HG02798 (cell line): ENCODE measurements at regions not wholly inside any gene's neighbourhood (a gene's known extent, or its start where the extent isn't known, plus 50 kb on each side); places are given as distances from the start of the nearest gene placed in this dataset.

ENCODE experiments used
- ATAC-seq: cut with Tn5 transposase; IDR thresholded peaks from one replicate; pipeline ENCODE4 v1.9.1; 2021; ENCODE audit warnings: mild to moderate bottlenecking; ENCODE audit not compliant: unreplicated experiment, poor library complexity

DNA sequence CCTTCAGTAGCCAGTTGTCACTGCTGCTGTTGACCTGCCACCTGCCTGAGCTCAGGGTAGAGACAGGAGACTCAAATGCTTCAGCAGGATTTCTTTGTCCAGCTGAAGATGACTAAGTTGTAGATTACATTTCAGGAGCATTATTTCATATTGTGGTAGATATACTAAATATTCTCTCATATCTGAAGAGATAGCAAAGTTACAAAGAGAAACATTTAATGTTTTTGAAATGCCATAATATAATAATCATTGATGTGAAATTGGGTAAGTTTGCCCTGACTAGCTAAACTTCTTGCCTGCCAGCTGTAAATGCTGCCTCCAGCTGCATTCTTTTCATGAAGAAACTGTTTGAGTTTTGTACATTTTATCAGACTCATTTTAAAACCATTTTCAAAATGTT, 247.6 kb upstream of the CNKSR2 start:
- ATAC-seq, result no peak

DNA sequence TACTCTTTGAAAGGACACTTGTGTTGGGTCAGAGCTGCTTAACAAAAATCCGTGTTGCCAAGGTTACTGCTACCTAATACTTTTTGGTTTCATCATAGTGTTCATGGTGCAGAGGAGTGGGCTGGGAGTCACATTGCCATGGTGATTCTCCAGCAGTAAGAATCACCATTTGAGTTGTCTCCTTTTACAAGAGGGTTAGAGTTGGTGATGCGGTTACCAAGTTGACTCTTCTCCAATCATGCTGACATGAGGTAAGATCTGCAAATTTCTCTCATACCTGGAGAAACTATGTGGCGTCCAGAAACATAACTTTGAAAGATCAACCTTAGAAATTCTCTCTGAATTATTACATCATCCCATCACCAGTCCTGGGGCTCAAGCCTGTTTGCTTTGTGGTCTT, 242.9 kb upstream of the CNKSR2 start:
- no peak for ATAC-seq

DNA sequence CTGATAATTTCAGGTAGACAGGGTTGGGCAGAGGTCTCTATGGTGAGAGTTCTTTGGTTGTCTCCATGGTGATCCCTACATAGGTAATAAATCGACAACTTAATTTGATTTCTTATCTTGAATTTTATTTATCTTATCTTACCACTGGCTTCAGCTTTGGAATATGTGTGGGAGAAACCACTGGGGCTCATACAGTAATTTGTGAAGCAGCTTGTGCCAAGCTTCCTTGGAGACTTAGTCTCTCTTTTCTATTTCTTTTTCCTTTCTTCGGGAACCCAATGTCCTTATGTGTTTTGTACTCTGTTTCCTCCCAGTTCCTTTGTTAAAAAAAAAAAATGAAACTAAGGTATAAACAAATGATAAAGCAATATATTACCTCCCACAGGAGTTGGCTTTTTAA, 242.4 kb upstream of the CNKSR2 start:
- no peak for ATAC-seq

DNA sequence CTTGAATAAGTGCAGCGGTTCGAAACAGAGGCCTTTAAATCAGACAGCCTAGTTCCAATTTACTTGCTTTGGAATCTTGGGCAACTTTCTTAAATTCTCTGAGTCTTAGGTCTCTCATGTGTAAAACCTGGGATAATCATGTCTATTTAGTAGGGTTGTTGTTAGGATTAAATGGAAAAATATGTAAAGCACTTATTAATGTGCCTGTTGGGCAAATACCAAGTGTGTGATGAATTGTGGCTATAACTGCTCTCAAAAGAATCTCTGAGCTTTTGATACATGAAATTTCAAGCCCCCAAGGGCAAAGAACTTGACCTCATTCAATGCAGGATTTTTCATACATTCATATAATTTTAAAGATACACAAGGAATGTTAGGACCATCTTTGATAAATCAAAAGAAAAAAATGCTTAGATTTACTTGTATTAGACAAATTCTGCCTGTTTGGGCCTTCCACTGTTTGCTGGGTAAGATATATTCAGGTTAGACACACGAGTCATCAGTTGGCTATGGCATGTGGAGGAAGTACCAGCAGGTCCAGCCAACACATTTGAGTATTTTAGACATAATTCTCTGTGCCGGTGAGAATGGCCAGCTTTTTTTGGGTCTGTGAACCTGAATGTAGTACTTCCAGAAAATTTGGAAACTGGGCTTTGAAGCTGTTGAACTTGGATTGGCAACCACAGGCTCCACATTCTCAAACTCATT, 241.4 kb upstream of the CNKSR2 start:
- no peak for ATAC-seq

DNA sequence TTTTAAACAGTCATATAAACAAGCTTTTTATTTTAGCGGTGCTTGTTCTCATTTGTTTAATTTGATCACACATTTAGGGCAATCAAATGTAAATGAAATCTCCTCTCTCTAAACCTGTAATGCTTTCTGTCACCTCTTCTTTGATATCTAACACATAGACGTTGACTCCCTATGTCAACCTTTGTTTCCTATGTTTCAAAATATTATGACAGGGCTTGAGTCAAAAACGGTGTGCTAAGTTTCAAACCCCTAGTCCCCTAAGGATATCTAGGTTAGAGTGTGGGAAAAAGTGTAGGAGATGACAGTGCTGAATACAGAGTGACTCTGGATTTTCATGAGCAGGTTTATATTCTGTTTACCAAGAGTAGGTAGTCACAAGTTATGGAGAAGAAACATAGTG, 224.0 kb upstream of the CNKSR2 start:
- no peak for ATAC-seq

DNA sequence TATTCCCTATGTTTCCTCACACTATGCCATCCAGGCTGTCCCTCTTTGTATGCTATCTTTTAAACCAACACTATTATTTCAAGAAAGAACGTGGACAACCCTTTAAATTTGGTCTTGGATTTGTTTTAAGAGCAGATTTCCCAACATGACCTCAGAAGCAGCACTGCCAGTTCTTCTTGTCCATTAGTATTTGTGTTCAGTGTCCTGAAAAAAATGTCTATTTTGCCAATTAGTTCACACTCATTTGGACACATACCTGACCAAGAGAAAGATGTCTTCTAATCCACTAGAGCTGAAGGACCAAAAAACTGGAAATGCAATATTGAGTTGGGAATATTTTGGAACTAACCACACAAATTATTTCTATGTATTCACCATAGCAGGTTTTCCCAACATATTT, 223.2 kb upstream of the CNKSR2 start:
- no peak for ATAC-seq

DNA sequence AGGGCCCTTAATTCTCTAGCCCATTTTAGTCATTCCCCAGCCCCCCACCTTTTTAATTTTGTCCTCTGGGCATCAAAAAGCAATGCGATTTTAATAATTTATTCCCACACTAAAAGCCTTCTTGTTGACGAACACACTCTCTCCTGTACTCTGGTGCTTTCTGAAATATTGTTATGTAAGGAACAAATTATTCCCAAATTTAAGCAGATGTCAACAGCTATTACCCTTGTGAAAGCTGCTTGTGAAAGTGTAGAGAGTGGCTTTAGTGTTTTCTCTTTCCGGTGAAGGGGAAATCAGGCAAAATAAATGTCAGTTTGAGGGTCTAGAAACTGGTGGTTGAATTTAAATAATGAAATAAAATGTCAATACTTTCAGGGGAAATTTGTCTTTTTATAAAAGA, 221.2 kb upstream of the CNKSR2 start:
- no peak for ATAC-seq

DNA sequence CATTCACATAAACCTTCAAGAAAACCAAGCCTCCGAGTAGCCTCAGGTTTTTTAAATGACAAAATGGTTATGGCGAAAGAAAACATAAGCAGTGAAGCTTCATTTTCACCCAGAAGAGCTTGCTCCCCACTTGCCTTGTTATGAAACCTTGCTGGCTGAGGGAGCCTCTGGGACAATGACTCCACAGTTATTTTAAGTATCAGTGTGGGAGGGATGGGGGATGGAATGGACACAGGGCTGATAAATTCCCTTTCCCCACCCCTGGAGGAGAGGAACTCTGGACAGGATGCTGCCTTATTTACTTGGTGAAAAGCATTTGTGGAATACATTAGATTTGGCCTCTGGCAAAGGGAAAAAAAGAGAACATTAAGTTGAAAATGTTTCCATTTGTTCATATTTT, 220.7 kb upstream of the CNKSR2 start:
- no peak for ATAC-seq

DNA sequence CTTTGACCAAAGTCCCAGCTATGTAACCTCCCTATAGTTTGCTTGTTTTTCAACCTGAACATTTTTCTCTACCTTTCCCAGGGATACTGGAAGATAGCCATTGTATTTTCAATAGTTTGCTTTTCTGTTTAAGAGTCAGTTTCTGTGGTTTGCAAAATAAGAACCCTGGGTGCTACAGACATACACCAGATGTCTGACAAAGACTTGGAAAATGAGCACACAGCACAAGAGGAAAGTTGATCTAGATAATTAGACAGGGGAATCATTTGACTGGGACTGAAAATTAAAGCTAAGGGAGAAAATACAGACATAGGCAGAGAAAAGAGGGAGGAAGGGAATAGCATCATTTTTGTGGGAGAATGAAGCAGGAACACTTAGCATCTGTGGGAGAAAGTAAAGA, 218.3 kb upstream of the CNKSR2 start:
- no peak for ATAC-seq

DNA sequence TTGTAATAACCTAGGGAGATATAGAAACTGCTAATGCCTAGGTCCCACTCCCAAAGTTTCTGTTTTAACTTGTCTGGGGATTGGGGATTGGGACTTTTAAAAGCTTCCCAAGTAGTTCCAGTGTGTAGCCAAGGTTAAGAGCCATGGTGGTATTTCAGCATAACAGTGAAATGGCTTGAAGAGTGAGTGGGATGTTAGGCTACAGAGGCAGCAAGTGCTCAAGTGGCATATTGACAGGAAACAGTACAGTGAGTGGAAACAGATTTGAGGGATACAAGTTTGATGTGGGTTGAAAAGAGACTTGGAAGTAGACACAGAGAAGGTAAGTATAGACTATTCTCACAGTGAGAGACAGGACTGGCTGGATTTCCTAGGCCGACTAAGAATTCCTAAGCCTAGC, 217.6 kb upstream of the CNKSR2 start:
- no peak for ATAC-seq

DNA sequence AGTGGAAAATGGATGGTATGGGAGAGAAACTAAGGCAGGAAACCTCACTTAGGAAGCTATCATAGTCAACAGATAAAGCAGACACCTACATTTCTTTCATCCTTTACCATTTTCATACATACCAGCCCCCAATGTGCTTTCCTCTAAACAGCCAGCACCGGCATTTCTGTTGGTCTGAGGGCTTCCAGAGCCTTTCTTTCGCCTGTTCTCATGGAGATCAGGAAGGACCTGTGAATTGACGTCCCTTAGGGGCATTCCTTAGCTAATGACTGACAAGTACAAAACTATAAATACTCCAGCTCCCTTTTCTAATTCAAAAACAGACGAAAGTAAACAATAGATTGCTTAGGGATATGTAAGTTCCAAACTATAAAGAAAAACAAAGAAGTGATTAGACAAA, 215.5 kb upstream of the CNKSR2 start:
- ATAC-seq, result no peak

DNA sequence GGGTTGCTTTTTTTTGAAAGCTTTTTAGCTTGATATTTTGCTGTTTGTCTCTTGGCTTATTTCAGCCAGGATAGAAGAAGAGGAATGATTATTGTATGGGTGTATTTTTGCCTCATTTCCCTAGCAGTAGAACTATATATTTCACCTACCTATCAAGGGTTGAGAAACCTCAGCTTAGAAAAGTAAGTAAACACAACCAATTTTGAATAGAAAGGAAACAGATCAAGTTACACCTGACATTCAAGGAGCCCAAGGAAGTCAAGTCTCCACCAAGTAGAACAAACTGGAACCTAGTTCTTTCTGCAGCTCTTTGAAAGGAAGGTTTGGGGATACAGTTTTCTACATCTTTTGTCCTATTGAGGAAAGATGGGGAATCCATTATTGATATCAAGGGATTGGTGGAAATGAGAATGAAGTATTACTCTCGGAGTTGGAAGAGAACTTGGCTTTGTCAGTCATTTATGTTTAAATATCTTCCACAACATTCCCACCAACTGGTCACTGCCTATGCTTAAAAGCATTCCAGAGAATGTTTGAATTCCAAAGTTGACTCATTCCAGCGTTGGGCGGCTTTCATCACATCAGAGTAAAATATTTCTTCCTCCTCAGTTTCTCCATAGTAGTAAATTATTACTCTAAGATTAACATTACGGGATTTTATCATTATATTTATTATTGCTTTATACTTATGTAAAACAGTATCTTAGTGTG, 207.8 kb upstream of the CNKSR2 start:
- ATAC-seq, result no peak

DNA sequence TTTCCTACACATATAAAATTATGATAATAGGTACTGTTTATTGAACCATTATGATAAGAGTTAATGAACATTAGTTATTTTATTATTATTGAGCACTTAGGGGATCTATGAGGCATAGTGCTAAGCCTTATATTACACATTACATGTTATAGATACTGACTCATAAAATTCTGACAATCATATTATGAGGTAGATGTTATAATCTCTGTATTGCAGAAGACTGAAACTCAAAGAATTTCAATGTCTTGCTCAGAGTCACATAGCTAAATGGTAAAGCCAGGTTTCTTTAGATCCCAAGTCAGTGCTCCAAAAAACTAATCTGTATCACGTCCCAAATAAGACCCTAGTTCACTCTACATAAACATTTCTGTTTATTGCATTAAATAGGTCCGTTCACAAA, 207.2 kb upstream of the CNKSR2 start:
- ATAC-seq, result no peak

DNA sequence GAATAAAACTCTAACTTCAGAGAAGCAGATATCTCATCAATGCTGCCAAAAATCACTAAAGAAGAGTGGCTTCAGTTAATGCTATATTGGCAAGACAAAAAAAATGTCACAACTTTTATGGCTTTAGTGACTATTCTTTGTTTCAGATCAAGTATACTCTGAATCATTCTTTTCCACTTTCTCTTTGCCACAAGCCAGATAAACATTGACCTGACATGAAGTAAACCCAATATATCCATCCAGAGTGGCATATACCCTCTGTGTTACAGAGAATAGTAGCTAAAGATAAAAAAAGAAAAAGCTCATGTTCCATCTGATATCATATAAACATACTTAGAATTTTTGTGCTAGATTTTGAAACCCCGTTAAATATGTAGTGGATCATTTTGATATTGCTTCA, 206.7 kb upstream of the CNKSR2 start:
- no peak for ATAC-seq

DNA sequence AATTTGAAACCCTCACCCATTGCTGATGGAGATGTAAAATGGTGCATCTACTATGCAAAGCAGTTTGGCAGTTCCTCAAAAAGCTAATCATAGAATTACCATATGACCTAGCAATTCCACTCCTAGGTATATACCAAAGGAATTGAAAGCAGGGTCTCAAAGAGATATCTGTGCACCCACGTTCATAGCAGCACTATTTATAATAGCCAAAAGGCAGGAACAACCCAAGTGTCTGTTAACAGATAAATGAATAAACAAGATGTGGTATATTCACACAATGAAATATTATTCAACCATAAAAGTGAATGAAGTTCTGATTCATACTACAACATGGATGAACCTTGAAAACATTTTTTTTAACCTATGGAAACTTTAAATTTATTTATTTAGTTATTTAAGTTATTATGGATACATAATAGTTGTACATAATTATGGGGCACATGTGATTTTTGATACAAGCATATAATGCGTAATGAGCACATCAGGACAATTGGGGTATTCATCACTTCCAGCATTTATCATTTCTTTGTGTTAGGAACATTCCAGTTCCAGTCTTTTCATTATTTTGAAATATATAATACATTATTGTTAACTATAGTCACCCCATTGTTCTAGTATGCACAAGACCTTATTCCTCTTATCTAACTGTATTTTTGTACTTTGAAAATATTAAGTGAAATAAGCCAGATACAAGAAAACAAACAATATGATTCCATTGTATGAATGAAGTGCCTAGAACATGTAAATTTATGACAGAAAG, 205.6 kb upstream of the CNKSR2 start:
- ATAC-seq, result no peak

DNA sequence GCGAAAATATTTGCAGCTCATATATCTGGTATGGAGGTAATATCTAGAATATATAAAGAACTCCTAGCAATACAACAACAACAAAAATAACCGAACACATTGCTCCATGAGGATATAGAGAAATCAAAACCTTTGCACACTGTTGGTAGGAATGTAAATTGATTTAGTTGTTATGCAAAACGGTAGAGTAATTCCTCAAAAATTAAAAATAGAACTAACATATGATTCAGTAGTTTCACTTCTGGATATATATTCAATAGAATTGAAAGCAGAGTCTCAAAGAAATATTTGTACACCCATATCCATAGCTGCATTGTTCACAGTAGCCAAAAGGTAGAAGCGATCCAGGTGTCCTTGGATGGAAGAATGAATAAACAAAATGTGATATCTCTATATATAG, 203.0 kb upstream of the CNKSR2 start:
- no peak for ATAC-seq

DNA sequence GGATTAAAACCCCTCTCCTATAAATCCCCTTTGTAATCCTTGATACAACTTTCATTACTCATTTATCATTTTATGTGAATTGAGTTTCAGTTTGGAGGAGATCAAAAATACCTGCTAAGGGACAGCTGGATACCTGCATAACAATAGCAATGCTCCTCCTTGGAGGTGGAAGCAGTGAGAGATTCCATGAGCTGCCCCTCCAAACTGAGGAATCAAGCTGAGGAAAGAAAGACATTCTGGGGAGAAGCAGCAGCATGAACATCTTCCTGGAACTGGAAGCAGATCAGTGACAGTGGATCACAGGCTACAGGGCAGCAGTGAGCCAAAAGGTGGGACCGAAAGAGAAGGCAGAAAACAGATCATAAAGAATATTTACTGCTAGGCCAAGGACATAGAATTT, 199.8 kb upstream of the CNKSR2 start:
- no peak for ATAC-seq

DNA sequence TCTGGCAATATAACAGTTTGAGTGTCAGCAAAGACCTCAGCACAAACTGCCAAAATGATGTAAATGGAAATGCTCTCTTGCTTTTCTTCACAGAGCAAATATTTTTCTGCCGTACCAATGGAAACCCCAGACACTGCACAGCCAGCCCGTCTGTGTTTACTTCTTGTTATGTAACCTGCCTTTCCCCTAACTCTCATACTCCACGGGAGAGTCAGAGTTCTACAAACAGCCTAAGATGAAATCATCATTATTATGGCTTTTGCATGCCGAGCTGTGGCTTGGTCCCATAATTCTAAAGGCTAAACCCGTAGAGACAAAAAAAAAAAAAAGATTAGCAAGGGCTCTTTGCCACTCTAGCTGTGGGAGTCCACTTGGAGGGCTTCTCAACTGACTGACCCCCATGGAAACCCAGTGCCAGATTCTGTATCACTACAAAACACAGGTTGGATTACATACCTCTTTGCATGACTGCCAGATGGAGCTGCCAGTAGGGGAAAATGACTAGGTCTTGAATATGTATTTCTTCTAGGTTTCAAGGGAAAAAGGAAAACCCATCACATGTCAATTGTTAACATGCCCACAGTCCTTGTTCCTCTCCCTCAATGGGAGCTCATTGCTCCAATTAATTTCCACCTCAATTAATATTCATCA, 197.2 kb upstream of the CNKSR2 start:
- ATAC-seq, result no peak

DNA sequence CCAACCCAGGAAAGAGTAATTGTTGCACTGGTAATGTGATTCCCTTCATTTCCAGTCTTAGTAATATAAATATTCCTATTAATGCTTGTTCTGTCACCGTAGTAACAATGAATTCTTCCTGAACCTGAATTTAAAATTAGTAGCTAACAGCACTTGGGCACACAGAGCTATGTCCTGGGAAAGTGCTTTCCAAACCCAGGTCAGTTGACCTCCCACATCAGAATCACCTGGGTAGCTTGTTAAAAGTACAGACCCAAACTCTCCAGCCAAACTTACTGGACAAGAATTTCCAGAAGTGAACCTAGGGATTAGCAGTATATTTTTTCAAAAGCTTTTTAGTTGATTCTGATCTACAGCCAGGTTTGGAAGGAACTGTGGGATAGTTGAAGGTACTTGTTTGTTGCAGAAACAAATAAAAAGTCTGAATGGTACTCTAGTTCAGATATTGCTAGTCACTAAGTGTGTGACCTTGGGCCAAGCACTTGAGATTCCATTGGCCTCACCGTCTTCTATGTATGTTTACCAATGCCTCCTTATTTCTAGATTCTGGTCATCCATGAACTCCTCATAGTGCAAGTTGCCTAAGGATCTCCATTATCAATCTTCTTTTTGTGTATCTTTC, 192.9 kb upstream of the CNKSR2 start:
- no peak for ATAC-seq

DNA sequence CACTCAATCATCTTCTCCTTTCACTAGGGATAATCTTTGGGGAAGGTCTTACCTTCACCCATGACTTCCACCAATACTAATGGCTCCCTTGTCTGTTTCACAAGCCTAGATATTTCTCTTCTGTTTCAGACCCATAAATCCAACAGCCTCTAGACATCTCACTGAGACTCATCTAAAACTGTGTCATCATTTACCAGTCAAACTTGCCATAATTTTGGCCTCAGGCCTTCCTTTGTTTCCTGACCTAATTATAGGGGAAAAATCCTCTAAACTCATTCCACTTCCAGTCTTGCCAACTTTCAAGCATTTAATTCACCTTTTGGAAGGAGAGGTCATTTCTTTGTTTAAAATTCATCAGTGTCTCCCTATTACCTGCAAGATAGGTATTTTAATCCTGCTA, 181.0 kb upstream of the CNKSR2 start:
- ATAC-seq, result no peak

DNA sequence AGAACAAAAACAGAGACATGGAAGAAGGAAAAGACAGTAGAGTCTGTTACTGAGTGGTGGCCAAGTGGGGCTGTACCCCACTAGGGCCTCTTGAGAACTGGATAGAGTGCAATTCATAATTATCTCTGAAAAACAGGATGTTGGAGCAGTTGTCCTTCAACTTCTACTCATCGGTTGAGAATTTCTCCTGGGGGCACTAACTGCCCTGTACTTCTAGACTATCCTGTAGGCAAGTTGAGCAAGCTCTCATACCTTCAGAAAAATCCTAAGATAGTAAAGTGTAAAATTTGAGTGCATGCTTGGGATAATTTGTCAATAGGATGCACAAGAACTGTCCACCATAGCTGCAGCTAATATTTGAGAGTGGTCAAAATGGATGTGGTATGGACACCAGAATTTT, 179.7 kb upstream of the CNKSR2 start:
- no peak for ATAC-seq
